GM12878 (cell line): ENCODE measurements at regions not wholly inside any gene's neighbourhood (a gene's known extent, or its start where the extent isn't known, plus 50 kb on each side); places are given as distances from the start of the nearest gene placed in this dataset.

Experiments
- ATAC-seq: fragments of 200-7000 bp; cut with Tn5 transposase; 3 replicates; pipeline ENCODE4 v1.9.1; 2020; ENCODE audit warnings: mild to moderate bottlenecking, moderate library complexity
- BruUV-seq: library from RNA; stranded (reverse); fragments of 400-500 nt; replicated peaks from 2 replicates; lab custom pipeline; 2021; lab: Mats Ljungman, UMichigan
- CTCF ChIA-PET: fragments of 300-600 bp; sonication (Branson Sonifier 250); formaldehyde crosslinking; extraction: SDS; loops from one replicate; lab custom pipeline; 2021; ENCODE audit warnings: inconsistent platforms; lab: Yijun Ruan, JAX
- POLR2A ChIA-PET: fragments of 350-600 bp; formaldehyde crosslinking; extraction: SDS; loops from one replicate; lab custom pipeline; 2021; ENCODE audit warnings: inconsistent platforms; lab: Charles Lee
- RAD21 ChIA-PET: fragments of 300-600 bp; sonication (Branson Sonifier 250); formaldehyde crosslinking; loops from one replicate; lab custom pipeline; 2023; ENCODE audit warnings: antibody characterized with exemption; ENCODE audit not compliant: unreplicated experiment; lab: Charles Lee
- SMC1A ChIA-PET: fragments of 300-600 bp; sonication (Branson Sonifier 250); formaldehyde crosslinking; loops from one replicate; lab custom pipeline; 2023; ENCODE audit not compliant: unreplicated experiment, uncharacterized antibody; lab: Charles Lee
- DNase-seq: peaks from one replicate; pipeline ENCODE4 v3.0.0-alpha.2; 2011; ENCODE audit warnings: low read depth, low spot score
- FAIRE-seq: peaks from 3 replicates; lab custom pipeline; 2011; peaks lifted over from hg19 to GRCh38; lab: Jason Lieb, UNC
- H2AFZ ChIP-seq: 2 replicates; pipeline ENCODE4 v1.6.0; 2011; ENCODE audit warnings: low read depth, low read length, control low read depth; ENCODE audit not compliant: control insufficient read depth
- H3K27ac ChIP-seq: 2 replicates; pipeline ENCODE4 v1.5.1; 2011; ENCODE audit warnings: control low read depth; ENCODE audit not compliant: control insufficient read depth, insufficient read depth
- H3K27me3 ChIP-seq, 2 experiments: replicated peaks in 1 of 2; 2 replicates each; pipeline versions ENCODE4 v1.6.0 to v1.6.1; 2011; ENCODE audit warnings: low read length in 1 of 2; ENCODE audit not compliant: control insufficient read depth in 2 of 2, insufficient read depth in 2 of 2
- H3K36me3 ChIP-seq, 2 experiments: 2 replicates each; pipeline ENCODE4 v1.5.1; 2011; ENCODE audit warnings: low read length in 1 of 2; ENCODE audit not compliant: control insufficient read depth in 2 of 2, insufficient read depth in 2 of 2
- H3K4me1 ChIP-seq: 2 replicates; pipeline ENCODE4 v1.6.1; 2011; ENCODE audit warnings: mild to moderate bottlenecking, low read length, moderate library complexity, mixed read lengths; ENCODE audit not compliant: control insufficient read depth, insufficient read depth
- H3K4me2 ChIP-seq: 2 replicates; pipeline ENCODE4 v1.6.0; 2011; ENCODE audit warnings: control low read depth; ENCODE audit not compliant: control insufficient read depth, insufficient read depth
- H3K4me3 ChIP-seq: fragments of 200-600 bp; sonication (generic); 2 replicates; pipeline ENCODE4 v1.5.1; 2016
- H3K79me2 ChIP-seq: 2 replicates; pipeline ENCODE4 v1.6.0; 2011; ENCODE audit warnings: low read length; ENCODE audit not compliant: control insufficient read depth, insufficient read depth
- H3K9ac ChIP-seq: 2 replicates; pipeline ENCODE4 v1.8.0; 2011; ENCODE audit warnings: low read length, control low read depth, mixed read lengths; ENCODE audit not compliant: control insufficient read depth, insufficient read depth
- H3K9me3 ChIP-seq: replicated peaks from 3 replicates; pipeline ENCODE4 v1.5.1; 2011; ENCODE audit warnings: mild to moderate bottlenecking, low read length; ENCODE audit not compliant: control insufficient read depth, insufficient read depth
- H4K20me1 ChIP-seq: 2 replicates; pipeline ENCODE4 v1.6.0; 2011; ENCODE audit not compliant: control insufficient read depth, insufficient read depth
- EZH2 ChIP-seq: IDR thresholded peaks from 2 replicates; pipeline ENCODE4 v1.6.1; 2012; ENCODE audit warnings: low read depth, mild to moderate bottlenecking, control low read depth, inconsistent platforms, low read length, borderline replicate concordance; ENCODE audit not compliant: control insufficient read depth
- HDGF ChIP-seq: fragments of 450-650 bp; IDR thresholded peaks from 2 replicates; pipeline ENCODE4 v1.6.1; 2016; ENCODE audit warnings: antibody characterized with exemption
- MXI1 ChIP-seq: fragments of 150-350 bp; IDR thresholded peaks from 2 replicates; pipeline ENCODE4 v1.6.1; 2011; ENCODE audit warnings: low read depth, mild to moderate bottlenecking, inconsistent platforms, low read length, improper control_type of control experiment
- NFIC ChIP-seq: IDR thresholded peaks from 2 replicates; pipeline ENCODE4 v1.6.1; 2012; ENCODE audit warnings: low read depth, mild to moderate bottlenecking, inconsistent platforms, low read length, moderate library complexity
- POLR2A ChIP-seq: IDR thresholded peaks from 2 replicates; pipeline ENCODE4 v1.6.1; 2011; ENCODE audit warnings: low read depth, mild to moderate bottlenecking, low read length
- POU2F2 ChIP-seq: IDR thresholded peaks from 3 replicates; pipeline ENCODE4 v1.6.1; 2011; ENCODE audit warnings: low read depth, mild to moderate bottlenecking, low read length, borderline replicate concordance
- SREBF1 ChIP-seq: IDR thresholded peaks from 2 replicates; pipeline ENCODE4 v1.6.1; 2012; ENCODE audit warnings: mild to moderate bottlenecking, low read length
- SUZ12 ChIP-seq: fragments of 200-600 bp; sonication (generic); IDR thresholded peaks from one replicate; pipeline ENCODE4 v1.6.1; 2018; ENCODE audit warnings: antibody characterized with exemption, mild to moderate bottlenecking; ENCODE audit not compliant: unreplicated experiment
- ZNF274 ChIP-seq: IDR thresholded peaks from one replicate; pipeline ENCODE4 v1.8.0; 2011; ENCODE audit not compliant: insufficient read length, insufficient read depth
- ZZZ3 ChIP-seq: IDR thresholded peaks from 2 replicates; pipeline ENCODE4 v1.6.1; 2011; ENCODE audit warnings: low read depth; ENCODE audit not compliant: control insufficient read depth, insufficient read length
- WGBS: methylation state at CpG from one replicate; pipeline ENCODE4 v1.1.6; 2016; ENCODE audit warnings: low lambda C conversion rate; ENCODE audit not compliant: insufficient replicate concordance, insufficient coverage; ENCODE audit errors: missing lambda C conversion rate; 5-methylcytosine and 5-hydroxymethylcytosine counted together
- in situ Hi-C: fragments of 300-500 bp; cut with MboI; formaldehyde crosslinking; loops from 9 replicates; pipeline ENCODE4 v1.14.3; 2018; ENCODE audit warnings: mixed read lengths
- intact Hi-C: fragments of 100-400 bp; cut with micrococcal nuclease; formaldehyde crosslinking; loops from one replicate; pipeline ENCODE4 v1.14.2; 2022; ENCODE audit not compliant: unreplicated experiment
- TF ChIP-seq, protein P1 (sequence below): fragments of 450-650 bp; IDR thresholded peaks from 2 replicates; pipeline ENCODE4 v1.6.1; 2017; ENCODE audit warnings: mild to moderate bottlenecking, moderate library complexity
- TF ChIP-seq, protein P2 (sequence below): IDR thresholded peaks from 2 replicates; pipeline ENCODE4 v1.6.1; 2012; ENCODE audit warnings: low read depth, low read length, improper control_type of control experiment
- TF ChIP-seq, protein P3 (sequence below): IDR thresholded peaks from 2 replicates; pipeline ENCODE4 v1.6.1; 2011; ENCODE audit warnings: mild to moderate bottlenecking, low read depth, low read length, moderate library complexity; ENCODE audit not compliant: insufficient replicate concordance

DNA sequence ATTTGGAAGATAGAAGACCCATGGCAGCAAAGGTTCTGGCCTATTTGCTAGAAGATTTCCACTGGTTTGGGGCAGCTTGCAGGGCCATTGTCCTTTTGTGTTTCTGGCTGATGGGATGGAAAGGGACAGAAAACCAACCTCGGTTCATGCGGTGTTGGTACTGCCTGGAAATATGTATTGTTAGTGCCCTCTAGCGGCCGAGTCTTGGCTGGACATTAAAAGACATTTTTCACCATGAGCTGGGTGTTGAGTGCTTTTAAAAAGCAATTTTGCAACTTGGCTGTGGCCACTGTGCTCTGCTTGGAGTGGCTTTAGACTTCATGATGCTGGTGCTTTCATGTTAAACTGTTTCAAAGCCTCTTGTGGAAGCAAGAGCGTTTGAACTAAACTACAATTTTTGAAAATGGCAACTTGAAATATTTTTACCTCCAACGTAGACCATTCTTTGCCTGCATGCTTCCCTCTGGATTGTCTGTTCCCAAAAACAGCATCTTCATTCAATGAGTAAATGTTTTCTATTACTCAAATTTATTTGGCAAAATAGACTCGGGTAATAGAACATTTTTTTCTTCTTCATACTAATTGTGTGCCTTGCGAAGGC lies 102.7 kb upstream of the TBX5 start (continued):
- TF ChIP-seq, protein P1, sequence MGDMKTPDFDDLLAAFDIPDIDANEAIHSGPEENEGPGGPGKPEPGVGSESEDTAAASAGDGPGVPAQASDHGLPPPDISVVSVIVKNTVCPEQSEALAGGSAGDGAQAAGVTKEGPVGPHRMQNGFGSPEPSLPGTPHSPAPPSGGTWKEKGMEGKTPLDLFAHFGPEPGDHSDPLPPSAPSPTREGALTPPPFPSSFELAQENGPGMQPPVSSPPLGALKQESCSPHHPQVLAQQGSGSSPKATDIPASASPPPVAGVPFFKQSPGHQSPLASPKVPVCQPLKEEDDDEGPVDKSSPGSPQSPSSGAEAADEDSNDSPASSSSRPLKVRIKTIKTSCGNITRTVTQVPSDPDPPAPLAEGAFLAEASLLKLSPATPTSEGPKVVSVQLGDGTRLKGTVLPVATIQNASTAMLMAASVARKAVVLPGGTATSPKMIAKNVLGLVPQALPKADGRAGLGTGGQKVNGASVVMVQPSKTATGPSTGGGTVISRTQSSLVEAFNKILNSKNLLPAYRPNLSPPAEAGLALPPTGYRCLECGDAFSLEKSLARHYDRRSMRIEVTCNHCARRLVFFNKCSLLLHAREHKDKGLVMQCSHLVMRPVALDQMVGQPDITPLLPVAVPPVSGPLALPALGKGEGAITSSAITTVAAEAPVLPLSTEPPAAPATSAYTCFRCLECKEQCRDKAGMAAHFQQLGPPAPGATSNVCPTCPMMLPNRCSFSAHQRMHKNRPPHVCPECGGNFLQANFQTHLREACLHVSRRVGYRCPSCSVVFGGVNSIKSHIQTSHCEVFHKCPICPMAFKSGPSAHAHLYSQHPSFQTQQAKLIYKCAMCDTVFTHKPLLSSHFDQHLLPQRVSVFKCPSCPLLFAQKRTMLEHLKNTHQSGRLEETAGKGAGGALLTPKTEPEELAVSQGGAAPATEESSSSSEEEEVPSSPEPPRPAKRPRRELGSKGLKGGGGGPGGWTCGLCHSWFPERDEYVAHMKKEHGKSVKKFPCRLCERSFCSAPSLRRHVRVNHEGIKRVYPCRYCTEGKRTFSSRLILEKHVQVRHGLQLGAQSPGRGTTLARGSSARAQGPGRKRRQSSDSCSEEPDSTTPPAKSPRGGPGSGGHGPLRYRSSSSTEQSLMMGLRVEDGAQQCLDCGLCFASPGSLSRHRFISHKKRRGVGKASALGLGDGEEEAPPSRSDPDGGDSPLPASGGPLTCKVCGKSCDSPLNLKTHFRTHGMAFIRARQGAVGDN = no peak
- TF ChIP-seq, protein P2, sequence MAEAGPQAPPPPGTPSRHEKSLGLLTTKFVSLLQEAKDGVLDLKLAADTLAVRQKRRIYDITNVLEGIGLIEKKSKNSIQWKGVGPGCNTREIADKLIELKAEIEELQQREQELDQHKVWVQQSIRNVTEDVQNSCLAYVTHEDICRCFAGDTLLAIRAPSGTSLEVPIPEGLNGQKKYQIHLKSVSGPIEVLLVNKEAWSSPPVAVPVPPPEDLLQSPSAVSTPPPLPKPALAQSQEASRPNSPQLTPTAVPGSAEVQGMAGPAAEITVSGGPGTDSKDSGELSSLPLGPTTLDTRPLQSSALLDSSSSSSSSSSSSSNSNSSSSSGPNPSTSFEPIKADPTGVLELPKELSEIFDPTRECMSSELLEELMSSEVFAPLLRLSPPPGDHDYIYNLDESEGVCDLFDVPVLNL = no peak
- no peak for TF ChIP-seq HDGF
- no peak for TF ChIP-seq MXI1

DNA sequence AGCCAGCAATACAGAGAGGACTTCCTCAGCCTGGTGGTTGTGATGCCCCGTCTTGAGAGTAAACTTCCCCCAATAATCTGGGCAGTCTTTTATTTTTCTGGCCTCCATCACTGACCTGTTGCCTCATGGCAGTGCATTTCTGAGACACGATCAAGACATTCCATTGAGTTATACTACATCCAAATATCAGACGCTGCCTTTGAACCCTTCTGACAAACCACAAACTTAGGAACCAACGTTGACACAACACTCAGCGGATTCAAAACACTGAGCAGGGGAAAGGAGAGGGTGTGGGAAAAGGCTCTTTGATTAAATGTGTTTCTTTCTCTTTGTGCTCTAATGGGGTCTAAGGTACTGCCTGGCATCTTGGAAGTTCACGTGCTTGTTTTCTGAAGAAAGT lies 100.7 kb upstream of the TBX5 start:
- RAD21 ChIA-PET = interaction anchor here (2.3 kb wide), 1 partner anchor 525 kb away, joined by 48 read pairs; no protein-coding TSS in a partner anchor

More for the DNA sequence above, 100.7 kb upstream of the TBX5 start:
- Histone ChIP-seq H4K20me1 (no peaks in the 10 kb centered on the region), H3K27ac (no peak overlapping the region), H3K9me3 (no peaks in the 10 kb centered on the region), H2AFZ (no peak overlapping the region), H3K4me3 (no peak overlapping the region), H3K36me3 (no peaks in the 10 kb centered on the region), H3K27me3 (peaks cover 0 to 3% of the 10 kb centered on the region in 2 experiments; a peak in 1 of 4 replicates), H3K9ac (no peak overlapping the region), H3K4me1 (no peaks in the 10 kb centered on the region), H3K4me2 (no peak overlapping the region), H3K79me2 (no peaks in the 10 kb centered on the region)
- POLR2A ChIA-PET = no interaction called here
- SMC1A ChIA-PET = no interaction called here
- ATAC-seq (no peak), DNase-seq (no peak), FAIRE-seq (no peak)
- WGBS = 20% methylated on average over 6 of the region's 6 CpGs
- CTCF ChIA-PET = interaction anchor here (2.4 to 8.4 kb wide), 2 partner anchors 340 to 525 kb away, joined by 20 to 114 read pairs; no protein-coding TSS in a partner anchor
- no TSS peak for BruUV-seq
- in situ Hi-C loops (loop anchor here (5.0 kb wide), 1 partner anchor 524 kb away; no protein-coding TSS in a partner anchor), intact Hi-C loops (loop anchor here (10.0 kb wide), 1 partner anchor 342 kb away; no protein-coding TSS in a partner anchor)
- no peak for TF ChIP-seq POU2F2
- no peak for TF ChIP-seq ZZZ3
- no peak for TF ChIP-seq POLR2A
- TF ChIP-seq, protein P3, sequence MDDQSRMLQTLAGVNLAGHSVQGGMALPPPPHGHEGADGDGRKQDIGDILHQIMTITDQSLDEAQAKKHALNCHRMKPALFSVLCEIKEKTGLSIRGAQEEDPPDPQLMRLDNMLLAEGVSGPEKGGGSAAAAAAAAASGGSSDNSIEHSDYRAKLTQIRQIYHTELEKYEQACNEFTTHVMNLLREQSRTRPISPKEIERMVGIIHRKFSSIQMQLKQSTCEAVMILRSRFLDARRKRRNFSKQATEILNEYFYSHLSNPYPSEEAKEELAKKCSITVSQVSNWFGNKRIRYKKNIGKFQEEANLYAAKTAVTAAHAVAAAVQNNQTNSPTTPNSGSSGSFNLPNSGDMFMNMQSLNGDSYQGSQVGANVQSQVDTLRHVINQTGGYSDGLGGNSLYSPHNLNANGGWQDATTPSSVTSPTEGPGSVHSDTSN = no peak
- no peak for TF ChIP-seq SREBF1
- TF ChIP-seq EZH2 = no peak
- TF ChIP-seq ZNF274 = no peak
- no peak for TF ChIP-seq NFIC
- TF ChIP-seq SUZ12 = no peak
